ENCODE measurements at regions not wholly inside any gene's neighbourhood (a gene's known extent, or its start where the extent isn't known, plus 50 kb on each side); places are given as distances from the start of the nearest gene placed in this dataset.

- no peak for TF ChIP-seq SKI (IDR thresholded peaks at IDR 0.05; ENCODE audit: partially characterized antibody)
- no peak for TF ChIP-seq PAX8 (CRISPR knock-in tag; IDR thresholded peaks at IDR 0.05; ENCODE audit: borderline replicate concordance)
- TF ChIP-seq SETDB1 (CRISPR knock-in tag; IDR thresholded peaks at IDR 0.05; ENCODE audit: borderline replicate concordance), result no peak
- no peak for TF ChIP-seq ATF2 (CRISPR knock-in tag; IDR thresholded peaks at IDR 0.05)
- no peak for TF ChIP-seq EZH2 (conservative IDR thresholded peaks at IDR 0.05; ENCODE audit: low read depth, low read length)
- TF ChIP-seq PHF20 (CRISPR knock-in tag; IDR thresholded peaks at IDR 0.05), result no peak
- no peak for TF ChIP-seq HMG20A (CRISPR knock-in tag; IDR thresholded peaks at IDR 0.05; ENCODE audit: borderline replicate concordance)
- no peak for TF ChIP-seq CBX5 (CRISPR knock-in tag; IDR thresholded peaks at IDR 0.05; ENCODE audit: borderline replicate concordance)
- TF ChIP-seq ZNF207 (IDR thresholded peaks at IDR 0.05; ENCODE audit: borderline replicate concordance), result no peak
Measured at GRCh38 chr16:47958726-47959125, 197.1 kb downstream of the ABCC12 start.
